SK-N-SH (cell line): ENCODE measurements at regions not wholly inside any gene's neighbourhood (a gene's known extent, or its start where the extent isn't known, plus 50 kb on each side); places are given as distances from the start of the nearest gene placed in this dataset.

Source experiments
- CTCF ChIA-PET: fragments of 300-600, 350-600 bp; formaldehyde crosslinking; extraction: SDS; loops from one replicate; lab custom pipeline; 2021; lab: Yijun Ruan, JAX
- POLR2A ChIA-PET: fragments of 350-600 bp; sonication (Branson Sonifier 250); formaldehyde crosslinking; extraction: SDS; loops from one replicate; lab custom pipeline; 2020; ENCODE audit warnings: antibody characterized with exemption, inconsistent platforms; lab: Yijun Ruan, JAX
- DNase-seq: peaks from one replicate; pipeline ENCODE4 v3.0.0; 2012
- H2AFZ ChIP-seq: fragments of 200-600 bp; sonication (generic); 2 replicates; pipeline ENCODE4 v1.8.1; 2016; ENCODE audit warnings: antibody characterized with exemption, mild to moderate bottlenecking, low read depth
- H3F3A ChIP-seq: fragments of 200-600 bp; sonication (generic); replicated peaks from 2 replicates; pipeline ENCODE3; 2016; ENCODE audit warnings: antibody characterized with exemption, mild to moderate bottlenecking; ENCODE audit not compliant: insufficient read depth
- H3K27ac ChIP-seq, 2 experiments: fragments of 200-500 bp in 1 of 2; fragments of 200-600 bp in 1 of 2; sonication (Bioruptor generic) in 1 of 2; sonication (generic), shearing (Covaris generic) in 1 of 2; 2 replicates each; pipeline versions ENCODE4 v1.5.1 to v1.6.1; 2014 to 2016; ENCODE audit warnings: low read depth in 2 of 2, inconsistent platforms in 1 of 2, low read length in 1 of 2, mild to moderate bottlenecking in 1 of 2, mixed read lengths in 1 of 2
- H3K27me3 ChIP-seq: fragments of 200-600 bp; sonication (generic), shearing (Covaris generic); 2 replicates; pipeline ENCODE4 v1.6.1; 2016; ENCODE audit warnings: mixed run types; ENCODE audit not compliant: insufficient read depth
- H3K36me3 ChIP-seq, 2 experiments: fragments of 200-500 bp in 1 of 2; fragments of 200-600 bp in 1 of 2; sonication (Bioruptor generic) in 1 of 2; sonication (generic) in 1 of 2; replicated peaks in 1 of 2; 2 replicates each; pipeline versions ENCODE3 to v1.5.1; 2014 to 2016; ENCODE audit warnings: low read length in 1 of 2, mild to moderate bottlenecking in 1 of 2; ENCODE audit not compliant: insufficient read depth in 2 of 2, control insufficient read depth in 1 of 2
- H3K4me1 ChIP-seq, 2 experiments: fragments of 200-500 bp in 1 of 2; fragments of 200-600 bp in 1 of 2; sonication (Bioruptor generic) in 1 of 2; sonication (generic), shearing (Covaris generic) in 1 of 2; 2 replicates each; pipeline versions ENCODE4 v1.5.1 to v1.6.1; 2014 to 2016; ENCODE audit warnings: low read depth in 1 of 2, low read length in 1 of 2, mixed run types in 1 of 2; ENCODE audit not compliant: insufficient read depth in 2 of 2, control insufficient read depth in 1 of 2
- H3K4me2 ChIP-seq: fragments of 200-600 bp; sonication (generic), shearing (Covaris generic); 2 replicates; pipeline ENCODE4 v1.6.1; 2017; ENCODE audit warnings: mixed run types
- H3K4me3 ChIP-seq, 2 experiments: fragments of 200-500 bp in 1 of 2; fragments of 200-600 bp in 1 of 2; sonication (Bioruptor generic) in 1 of 2; sonication (generic), shearing (Covaris generic) in 1 of 2; 2 replicates each; pipeline versions ENCODE4 v1.5.1 to v1.8.1; 2014 to 2016; ENCODE audit warnings: low read depth in 2 of 2, inconsistent platforms in 1 of 2, low read length in 1 of 2, mild to moderate bottlenecking in 1 of 2, mixed read lengths in 1 of 2, moderate library complexity in 1 of 2
- H3K79me2 ChIP-seq: fragments of 200-600 bp; sonication (generic); 2 replicates; pipeline ENCODE4 v1.8.1; 2017; ENCODE audit warnings: mild to moderate bottlenecking; ENCODE audit not compliant: insufficient read depth
- H3K9ac ChIP-seq: fragments of 200-600 bp; sonication (generic); 2 replicates; pipeline ENCODE4 v1.6.1; 2017; ENCODE audit warnings: mixed run types
- H3K9me2 ChIP-seq: fragments of 200-600 bp; sonication (generic); 2 replicates; pipeline ENCODE4 v1.6.1; 2017; ENCODE audit warnings: mixed run types
- H3K9me3 ChIP-seq: fragments of 200-600 bp; sonication (generic); 2 replicates; pipeline ENCODE4 v1.6.1; 2017; ENCODE audit warnings: mixed run types, mild to moderate bottlenecking, moderate library complexity
- H4K20me1 ChIP-seq: fragments of 200-600 bp; sonication (generic); 2 replicates; pipeline ENCODE4 v1.6.1; 2017; ENCODE audit warnings: mild to moderate bottlenecking, mixed run types; ENCODE audit not compliant: insufficient read depth
- EP300 ChIP-seq, 2 experiments: IDR thresholded peaks; 2 replicates each; pipeline versions ENCODE4 v1.4.0 to v1.6.1; 2012; ENCODE audit warnings: borderline replicate concordance in 1 of 2, low read depth in 1 of 2, low read length in 1 of 2
- FOXM1 ChIP-seq: IDR thresholded peaks from 2 replicates; pipeline ENCODE4 v1.4.0; 2012; ENCODE audit warnings: low read depth, mild to moderate bottlenecking
- GABPA ChIP-seq: IDR thresholded peaks from 2 replicates; pipeline ENCODE4 v1.4.0; 2012; ENCODE audit warnings: low read depth, mild to moderate bottlenecking
- JUND ChIP-seq: IDR thresholded peaks from 2 replicates; pipeline ENCODE4 v1.4.0; 2012
- MXI1 ChIP-seq: IDR thresholded peaks from 2 replicates; pipeline ENCODE4 v1.6.1; 2012; ENCODE audit warnings: mild to moderate bottlenecking, low read depth, low read length, improper control_type of control experiment
- NFIC ChIP-seq: IDR thresholded peaks from 2 replicates; pipeline ENCODE4 v1.4.0; 2012; ENCODE audit warnings: borderline replicate concordance
- RXRA ChIP-seq: IDR thresholded peaks from 2 replicates; pipeline ENCODE4 v1.4.0; 2012; ENCODE audit warnings: low read depth, mild to moderate bottlenecking, borderline replicate concordance
- SIN3A ChIP-seq: IDR thresholded peaks from 2 replicates; pipeline ENCODE4 v1.6.1; 2012; ENCODE audit warnings: low read depth, mild to moderate bottlenecking, low read length, moderate library complexity, borderline replicate concordance
- TAF1 ChIP-seq: IDR thresholded peaks from 2 replicates; pipeline ENCODE4 v1.6.1; 2012; ENCODE audit warnings: low read depth, mild to moderate bottlenecking, low read length, moderate library complexity, borderline replicate concordance
- YY1 ChIP-seq: IDR thresholded peaks from 2 replicates; pipeline ENCODE4 v1.4.0; 2012; ENCODE audit warnings: low read depth, mild to moderate bottlenecking
- WGBS: methylation state at CpG from one replicate; pipeline ENCODE4 v1.1.6; 2017; ENCODE audit warnings: low lambda C conversion rate; 5-methylcytosine and 5-hydroxymethylcytosine counted together
- TF ChIP-seq, protein P1 (sequence below): fragments of 150-350 bp; IDR thresholded peaks from 2 replicates; pipeline ENCODE4 v1.6.1; 2017; ENCODE audit warnings: antibody characterized with exemption, low read length, low read depth, borderline replicate concordance
- TF ChIP-seq, protein P2 (sequence below): IDR thresholded peaks from 2 replicates; pipeline ENCODE4; 2012

DNA sequence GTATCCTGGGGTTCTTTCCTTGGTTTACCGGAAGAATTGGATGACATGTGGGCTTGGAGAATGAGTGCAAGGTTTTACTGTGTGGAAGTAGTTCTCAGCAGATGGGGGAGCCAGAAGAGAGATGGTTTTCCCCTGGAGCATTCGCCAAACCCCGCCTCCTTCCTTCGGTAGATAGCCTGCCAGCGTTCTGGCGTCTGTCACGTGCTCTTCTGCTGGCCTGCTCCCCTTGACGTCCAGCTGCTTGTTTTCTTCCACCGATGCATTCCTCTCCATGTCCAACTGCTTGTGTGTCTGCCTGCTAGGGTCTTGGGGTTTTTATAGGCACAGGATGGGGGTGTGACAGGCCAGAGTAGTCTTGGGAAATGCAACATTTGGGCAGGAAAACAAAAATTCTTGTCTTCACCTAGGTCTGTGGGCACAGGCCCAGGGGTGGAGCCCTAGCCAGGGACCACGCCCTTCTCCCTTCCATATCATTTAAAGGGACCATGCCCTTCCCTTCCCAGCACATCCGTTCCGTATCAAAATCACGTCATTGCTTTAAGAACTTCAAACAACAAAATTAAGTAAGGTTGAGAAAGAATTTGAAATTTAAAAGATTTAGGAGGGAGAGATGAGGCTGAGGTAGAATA lies 538.7 kb upstream of the SMIM31 start:
- no peak overlapping the region for H2AFZ ChIP-seq
- ChIA-PET CTCF (interaction anchor here (0.6 kb wide), 1 partner anchor 1733 kb away, joined by 3 read pairs; no protein-coding TSS in a partner anchor), POLR2A (no interaction called here)
- H3K79me2 ChIP-seq: no peaks in the 10 kb centered on the region
- H4K20me1 ChIP-seq: no peaks in the 10 kb centered on the region
- no peak overlapping the region for H3K9ac ChIP-seq
- no peak overlapping the region for H3K4me2 ChIP-seq
- no peak overlapping the region for H3K4me3 ChIP-seq
- H3K27me3 ChIP-seq: no peaks in the 10 kb centered on the region
- no peak for DNase-seq
- 28% methylated on average over 13 of the region's 13 CpGs for WGBS
- TF ChIP-seq YY1: no peak
- TF ChIP-seq TAF1: no peak
- TF ChIP-seq MXI1: no peak
- no peak for TF ChIP-seq SIN3A
- TF ChIP-seq RXRA: no peak
- H3F3A ChIP-seq: no peaks in the 10 kb centered on the region
- H3K36me3 ChIP-seq: no peaks in the 10 kb centered on the region
- H3K9me3 ChIP-seq: no peaks in the 10 kb centered on the region
- H3K9me2 ChIP-seq: no peaks in the 10 kb centered on the region
- H3K4me1 ChIP-seq: no peaks in the 10 kb centered on the region
- no peak overlapping the region for H3K27ac ChIP-seq

GRCh38 chr4:164221631-164222030 lies 532.3 kb upstream of the SMIM31 start:
- POLR2A ChIA-PET: no interaction called here
- Histone ChIP-seq H2AFZ (no peak overlapping the region), H3K27ac (no peak overlapping the region), H3K4me1 (peaks cover 0 to 3% of the 10 kb centered on the region in 2 experiments; a peak in 1 of 4 replicates), H3K4me3 (no peak overlapping the region), H4K20me1 (no peaks in the 10 kb centered on the region), H3K27me3 (no peaks in the 10 kb centered on the region), H3K9ac (no peak overlapping the region), H3F3A (no peaks in the 10 kb centered on the region), H3K79me2 (no peaks in the 10 kb centered on the region), H3K4me2 (no peak overlapping the region), H3K9me3 (no peaks in the 10 kb centered on the region), H3K36me3 (no peaks in the 10 kb centered on the region), H3K9me2 (no peaks in the 10 kb centered on the region)
- TF ChIP-seq FOXM1 (no peak), NFIC (no peak), GABPA (no peak), JUND (no peak), TAF1 (no peak), EP300 (IDR thresholded peaks at IDR 0.05; ENCODE audit: borderline replicate concordance in 1 of 2, low read depth in 1 of 2, low read length in 1 of 2) (no peak), YY1 (no peak)
- TF ChIP-seq, protein P1, sequence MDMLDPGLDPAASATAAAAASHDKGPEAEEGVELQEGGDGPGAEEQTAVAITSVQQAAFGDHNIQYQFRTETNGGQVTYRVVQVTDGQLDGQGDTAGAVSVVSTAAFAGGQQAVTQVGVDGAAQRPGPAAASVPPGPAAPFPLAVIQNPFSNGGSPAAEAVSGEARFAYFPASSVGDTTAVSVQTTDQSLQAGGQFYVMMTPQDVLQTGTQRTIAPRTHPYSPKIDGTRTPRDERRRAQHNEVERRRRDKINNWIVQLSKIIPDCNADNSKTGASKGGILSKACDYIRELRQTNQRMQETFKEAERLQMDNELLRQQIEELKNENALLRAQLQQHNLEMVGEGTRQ: no peak
- TF ChIP-seq, protein P2, sequence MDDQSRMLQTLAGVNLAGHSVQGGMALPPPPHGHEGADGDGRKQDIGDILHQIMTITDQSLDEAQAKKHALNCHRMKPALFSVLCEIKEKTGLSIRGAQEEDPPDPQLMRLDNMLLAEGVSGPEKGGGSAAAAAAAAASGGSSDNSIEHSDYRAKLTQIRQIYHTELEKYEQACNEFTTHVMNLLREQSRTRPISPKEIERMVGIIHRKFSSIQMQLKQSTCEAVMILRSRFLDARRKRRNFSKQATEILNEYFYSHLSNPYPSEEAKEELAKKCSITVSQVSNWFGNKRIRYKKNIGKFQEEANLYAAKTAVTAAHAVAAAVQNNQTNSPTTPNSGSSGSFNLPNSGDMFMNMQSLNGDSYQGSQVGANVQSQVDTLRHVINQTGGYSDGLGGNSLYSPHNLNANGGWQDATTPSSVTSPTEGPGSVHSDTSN: no peak
- DNase-seq: no peak
- CTCF ChIA-PET: no interaction called here
- WGBS: 0% methylated on average over 1 of the region's 1 CpG
